ENCODE measurements at regions not wholly inside any gene's neighbourhood (a gene's known extent, or its start where the extent isn't known, plus 50 kb on each side); places are given as distances from the start of the nearest gene placed in this dataset.

DNA sequence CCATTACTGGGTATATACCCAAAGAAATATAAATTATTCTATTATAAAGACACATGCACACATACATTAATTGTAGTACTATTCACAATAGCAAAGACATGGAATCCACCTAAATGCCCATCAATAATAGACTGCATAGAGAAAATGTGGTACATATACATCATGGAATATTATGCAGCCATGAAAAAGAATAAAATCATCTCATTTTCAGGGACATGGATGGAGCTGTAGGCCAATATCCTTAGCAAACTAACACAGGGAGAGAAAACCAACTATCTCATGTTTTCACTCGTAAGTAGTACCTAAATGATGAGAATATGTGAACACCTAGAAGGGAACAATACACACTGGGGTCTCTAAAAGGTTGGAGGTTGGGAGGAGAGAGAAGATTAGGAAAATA lies 86.0 kb upstream of the GALNTL6 start (continued):
- TF ChIP-seq, protein P1, sequence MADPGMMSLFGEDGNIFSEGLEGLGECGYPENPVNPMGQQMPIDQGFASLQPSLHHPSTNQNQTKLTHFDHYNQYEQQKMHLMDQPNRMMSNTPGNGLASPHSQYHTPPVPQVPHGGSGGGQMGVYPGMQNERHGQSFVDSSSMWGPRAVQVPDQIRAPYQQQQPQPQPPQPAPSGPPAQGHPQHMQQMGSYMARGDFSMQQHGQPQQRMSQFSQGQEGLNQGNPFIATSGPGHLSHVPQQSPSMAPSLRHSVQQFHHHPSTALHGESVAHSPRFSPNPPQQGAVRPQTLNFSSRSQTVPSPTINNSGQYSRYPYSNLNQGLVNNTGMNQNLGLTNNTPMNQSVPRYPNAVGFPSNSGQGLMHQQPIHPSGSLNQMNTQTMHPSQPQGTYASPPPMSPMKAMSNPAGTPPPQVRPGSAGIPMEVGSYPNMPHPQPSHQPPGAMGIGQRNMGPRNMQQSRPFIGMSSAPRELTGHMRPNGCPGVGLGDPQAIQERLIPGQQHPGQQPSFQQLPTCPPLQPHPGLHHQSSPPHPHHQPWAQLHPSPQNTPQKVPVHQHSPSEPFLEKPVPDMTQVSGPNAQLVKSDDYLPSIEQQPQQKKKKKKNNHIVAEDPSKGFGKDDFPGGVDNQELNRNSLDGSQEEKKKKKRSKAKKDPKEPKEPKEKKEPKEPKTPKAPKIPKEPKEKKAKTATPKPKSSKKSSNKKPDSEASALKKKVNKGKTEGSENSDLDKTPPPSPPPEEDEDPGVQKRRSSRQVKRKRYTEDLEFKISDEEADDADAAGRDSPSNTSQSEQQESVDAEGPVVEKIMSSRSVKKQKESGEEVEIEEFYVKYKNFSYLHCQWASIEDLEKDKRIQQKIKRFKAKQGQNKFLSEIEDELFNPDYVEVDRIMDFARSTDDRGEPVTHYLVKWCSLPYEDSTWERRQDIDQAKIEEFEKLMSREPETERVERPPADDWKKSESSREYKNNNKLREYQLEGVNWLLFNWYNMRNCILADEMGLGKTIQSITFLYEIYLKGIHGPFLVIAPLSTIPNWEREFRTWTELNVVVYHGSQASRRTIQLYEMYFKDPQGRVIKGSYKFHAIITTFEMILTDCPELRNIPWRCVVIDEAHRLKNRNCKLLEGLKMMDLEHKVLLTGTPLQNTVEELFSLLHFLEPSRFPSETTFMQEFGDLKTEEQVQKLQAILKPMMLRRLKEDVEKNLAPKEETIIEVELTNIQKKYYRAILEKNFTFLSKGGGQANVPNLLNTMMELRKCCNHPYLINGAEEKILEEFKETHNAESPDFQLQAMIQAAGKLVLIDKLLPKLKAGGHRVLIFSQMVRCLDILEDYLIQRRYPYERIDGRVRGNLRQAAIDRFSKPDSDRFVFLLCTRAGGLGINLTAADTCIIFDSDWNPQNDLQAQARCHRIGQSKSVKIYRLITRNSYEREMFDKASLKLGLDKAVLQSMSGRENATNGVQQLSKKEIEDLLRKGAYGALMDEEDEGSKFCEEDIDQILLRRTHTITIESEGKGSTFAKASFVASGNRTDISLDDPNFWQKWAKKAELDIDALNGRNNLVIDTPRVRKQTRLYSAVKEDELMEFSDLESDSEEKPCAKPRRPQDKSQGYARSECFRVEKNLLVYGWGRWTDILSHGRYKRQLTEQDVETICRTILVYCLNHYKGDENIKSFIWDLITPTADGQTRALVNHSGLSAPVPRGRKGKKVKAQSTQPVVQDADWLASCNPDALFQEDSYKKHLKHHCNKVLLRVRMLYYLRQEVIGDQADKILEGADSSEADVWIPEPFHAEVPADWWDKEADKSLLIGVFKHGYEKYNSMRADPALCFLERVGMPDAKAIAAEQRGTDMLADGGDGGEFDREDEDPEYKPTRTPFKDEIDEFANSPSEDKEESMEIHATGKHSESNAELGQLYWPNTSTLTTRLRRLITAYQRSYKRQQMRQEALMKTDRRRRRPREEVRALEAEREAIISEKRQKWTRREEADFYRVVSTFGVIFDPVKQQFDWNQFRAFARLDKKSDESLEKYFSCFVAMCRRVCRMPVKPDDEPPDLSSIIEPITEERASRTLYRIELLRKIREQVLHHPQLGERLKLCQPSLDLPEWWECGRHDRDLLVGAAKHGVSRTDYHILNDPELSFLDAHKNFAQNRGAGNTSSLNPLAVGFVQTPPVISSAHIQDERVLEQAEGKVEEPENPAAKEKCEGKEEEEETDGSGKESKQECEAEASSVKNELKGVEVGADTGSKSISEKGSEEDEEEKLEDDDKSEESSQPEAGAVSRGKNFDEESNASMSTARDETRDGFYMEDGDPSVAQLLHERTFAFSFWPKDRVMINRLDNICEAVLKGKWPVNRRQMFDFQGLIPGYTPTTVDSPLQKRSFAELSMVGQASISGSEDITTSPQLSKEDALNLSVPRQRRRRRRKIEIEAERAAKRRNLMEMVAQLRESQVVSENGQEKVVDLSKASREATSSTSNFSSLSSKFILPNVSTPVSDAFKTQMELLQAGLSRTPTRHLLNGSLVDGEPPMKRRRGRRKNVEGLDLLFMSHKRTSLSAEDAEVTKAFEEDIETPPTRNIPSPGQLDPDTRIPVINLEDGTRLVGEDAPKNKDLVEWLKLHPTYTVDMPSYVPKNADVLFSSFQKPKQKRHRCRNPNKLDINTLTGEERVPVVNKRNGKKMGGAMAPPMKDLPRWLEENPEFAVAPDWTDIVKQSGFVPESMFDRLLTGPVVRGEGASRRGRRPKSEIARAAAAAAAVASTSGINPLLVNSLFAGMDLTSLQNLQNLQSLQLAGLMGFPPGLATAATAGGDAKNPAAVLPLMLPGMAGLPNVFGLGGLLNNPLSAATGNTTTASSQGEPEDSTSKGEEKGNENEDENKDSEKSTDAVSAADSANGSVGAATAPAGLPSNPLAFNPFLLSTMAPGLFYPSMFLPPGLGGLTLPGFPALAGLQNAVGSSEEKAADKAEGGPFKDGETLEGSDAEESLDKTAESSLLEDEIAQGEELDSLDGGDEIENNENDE (IDR thresholded peaks at IDR 0.05; ENCODE audit: insufficient replicate concordance, low read length), result no peak
- TF ChIP-seq SP2 (IDR thresholded peaks at IDR 0.05; ENCODE audit: low read length) (no peak), YY1 (IDR thresholded peaks at IDR 0.05; ENCODE audit: low read depth, low read length) (no peak)
